Trophoblast cell (in vitro differentiated cells and primary cell): ENCODE measurements at regions not wholly inside any gene's neighbourhood (a gene's known extent, or its start where the extent isn't known, plus 50 kb on each side); places are given as distances from the start of the nearest gene placed in this dataset.

Experiments
- DNase-seq, 2 donors: peaks; one replicate each; pipeline ENCODE4 v3.0.0-alpha.2; 2016
- H2AFZ ChIP-seq: 2 replicates; pipeline ENCODE4 v1.6.1; 2013; ENCODE audit warnings: low read length, moderate library complexity, mild to moderate bottlenecking; ENCODE audit not compliant: insufficient read depth, poor library complexity
- H2AK5ac ChIP-seq: 2 replicates; pipeline ENCODE4 v1.6.1; 2013; ENCODE audit warnings: mild to moderate bottlenecking, low read length
- H2BK120ac ChIP-seq: 2 replicates; pipeline ENCODE4 v1.6.1; 2013; ENCODE audit warnings: low read length, mild to moderate bottlenecking, moderate library complexity; ENCODE audit not compliant: insufficient read depth, poor library complexity
- H2BK12ac ChIP-seq: 2 replicates; pipeline ENCODE4 v1.6.1; 2013; ENCODE audit warnings: mild to moderate bottlenecking, low read length, moderate library complexity
- H2BK5ac ChIP-seq: 2 replicates; pipeline ENCODE4 v1.6.1; 2013; ENCODE audit warnings: low read length, low read depth, moderate library complexity, mild to moderate bottlenecking; ENCODE audit not compliant: poor library complexity
- H3K14ac ChIP-seq: 2 replicates; pipeline ENCODE4 v1.6.1; 2013; ENCODE audit warnings: mild to moderate bottlenecking, low read length
- H3K18ac ChIP-seq: 2 replicates; pipeline ENCODE4 v1.6.1; 2013; ENCODE audit warnings: mild to moderate bottlenecking, low read length
- H3K23ac ChIP-seq: 2 replicates; pipeline ENCODE4 v1.6.1; 2013; ENCODE audit warnings: low read length
- H3K27ac ChIP-seq: 2 replicates; pipeline ENCODE4 v1.5.1; 2013; ENCODE audit warnings: low read depth, mild to moderate bottlenecking, inconsistent platforms, low read length, moderate library complexity
- H3K27me3 ChIP-seq: 2 replicates; pipeline ENCODE4 v1.6.1; 2013; ENCODE audit warnings: inconsistent platforms, mild to moderate bottlenecking, low read length, moderate library complexity; ENCODE audit not compliant: insufficient read depth
- H3K36me3 ChIP-seq, 2 experiments: 1 replicate in 1 of 2; 2 replicates in 1 of 2; pipeline ENCODE4 v1.6.1; 2013; ENCODE audit warnings: low read length in 2 of 2, mild to moderate bottlenecking in 2 of 2, moderate library complexity in 1 of 2; ENCODE audit not compliant: insufficient read depth in 2 of 2, control insufficient read depth in 1 of 2
- H3K4ac ChIP-seq: 2 replicates; pipeline ENCODE4 v1.6.1; 2013; ENCODE audit warnings: low read depth, mild to moderate bottlenecking, low read length, moderate library complexity
- H3K4me1 ChIP-seq, 2 experiments: 1 replicate in 1 of 2; 2 replicates in 1 of 2; pipeline ENCODE4 v1.6.1; 2013; ENCODE audit warnings: low read length in 2 of 2, mild to moderate bottlenecking in 2 of 2, moderate library complexity in 1 of 2; ENCODE audit not compliant: insufficient read depth in 2 of 2, control insufficient read depth in 1 of 2
- H3K4me2 ChIP-seq: 2 replicates; pipeline ENCODE4 v1.6.1; 2013; ENCODE audit warnings: inconsistent platforms, mild to moderate bottlenecking, low read length, moderate library complexity
- H3K4me3 ChIP-seq: 2 replicates; pipeline ENCODE4 v1.5.1; 2013; ENCODE audit warnings: mild to moderate bottlenecking, low read depth, low read length, inconsistent platforms
- H3K79me1 ChIP-seq: one replicate; pipeline ENCODE4 v1.6.1; 2013; ENCODE audit warnings: low read length
- H3K79me2 ChIP-seq: 2 replicates; pipeline ENCODE4 v1.6.1; 2013; ENCODE audit warnings: low read length, mild to moderate bottlenecking; ENCODE audit not compliant: control insufficient read depth, insufficient read depth, poor library complexity
- H3K9ac ChIP-seq: 2 replicates; pipeline ENCODE4 v1.6.1; 2013; ENCODE audit warnings: mild to moderate bottlenecking, low read length
- H3K9me3 ChIP-seq: 2 replicates; pipeline ENCODE4 v1.6.1; 2013; ENCODE audit warnings: low read depth, mild to moderate bottlenecking, control low read depth, inconsistent platforms, low read length; ENCODE audit not compliant: insufficient read depth
- H4K12ac ChIP-seq: 2 replicates; pipeline ENCODE4 v1.6.1; 2013; ENCODE audit warnings: low read depth, mild to moderate bottlenecking, low read length, moderate library complexity
- H4K8ac ChIP-seq: 2 replicates; pipeline ENCODE4 v1.6.1; 2013; ENCODE audit warnings: low read depth, mild to moderate bottlenecking, low read length, moderate library complexity
- H4K91ac ChIP-seq: one replicate; pipeline ENCODE4 v1.6.1; 2013; ENCODE audit warnings: low read depth, mild to moderate bottlenecking, low read length, moderate library complexity
- WGBS: extraction: QIAGEN DNeasy Blood & Tissue Kit; methylation state at CpG from one replicate; pipeline ENCODE4 v1.1.7; 2013; ENCODE audit warnings: missing lambda C conversion rate; ENCODE audit not compliant: insufficient read length, insufficient coverage; ENCODE audit errors: extremely low coverage; 5-methylcytosine and 5-hydroxymethylcytosine counted together

- Histone ChIP-seq H3K23ac (no peak overlapping the region), H3K4me1 (peaks cover 3 to 11% of the 10 kb centered on the region in 2 experiments), H2AFZ (no peak overlapping the region), H3K9me3 (no peaks in the 10 kb centered on the region), H4K91ac (no peak overlapping the region), H2BK5ac (no peak overlapping the region), H3K18ac (no peak overlapping the region), H2BK12ac (no peak overlapping the region), H3K4me3 (no peak overlapping the region), H3K27ac (no peak overlapping the region), H3K9ac (no peak overlapping the region), H4K8ac (no peak overlapping the region), H3K4me2 (no peak overlapping the region), H3K36me3 (no peaks in the 10 kb centered on the region), H2BK120ac (no peak overlapping the region), H3K27me3 (no peaks in the 10 kb centered on the region), H3K79me2 (no peaks in the 10 kb centered on the region), H2AK5ac (no peak overlapping the region), H3K4ac (no peak overlapping the region), H4K12ac (no peak overlapping the region), H3K14ac (no peak overlapping the region), H3K79me1 (peaks cover 3% of the 10 kb centered on the region)
- no CpG with 5 or more reads among the region's 1 CpG for WGBS
- no peak for DNase-seq
Measured at GRCh38 chr5:136517755-136518154, 152.4 kb upstream of the TRPC7 start.

GRCh38 chr5:136516637-136517036, 151.3 kb upstream of the TRPC7 start:
- Histone ChIP-seq H3K79me2 (no peaks in the 10 kb centered on the region), H3K4me2 (no peak overlapping the region), H3K4me1 (peaks cover 3 to 11% of the 10 kb centered on the region in 2 experiments), H4K12ac (no peak overlapping the region), H4K91ac (no peak overlapping the region), H3K36me3 (no peaks in the 10 kb centered on the region), H2BK120ac (no peak overlapping the region), H3K27ac (no peak overlapping the region), H2AK5ac (no peak overlapping the region), H4K8ac (no peak overlapping the region), H3K4ac (no peak overlapping the region), H3K18ac (no peak overlapping the region), H2BK5ac (no peak overlapping the region), H3K79me1 (peaks cover 3% of the 10 kb centered on the region), H2BK12ac (no peak overlapping the region), H3K4me3 (no peak overlapping the region), H3K9ac (no peak overlapping the region), H3K14ac (no peak overlapping the region), H2AFZ (no peak overlapping the region), H3K23ac (no peak overlapping the region), H3K27me3 (no peaks in the 10 kb centered on the region), H3K9me3 (no peaks in the 10 kb centered on the region)
- DNase-seq: no peak
- WGBS: no CpG with 5 or more reads among the region's 3 CpGs

- H2BK5ac ChIP-seq: no peak overlapping the region
- no peak overlapping the region for H3K9ac ChIP-seq
- no peaks in the 10 kb centered on the region for H3K27me3 ChIP-seq
- no peak overlapping the region for H2AFZ ChIP-seq
- no peak overlapping the region for H4K91ac ChIP-seq
- no peak overlapping the region for H3K4ac ChIP-seq
- H3K14ac ChIP-seq: no peak overlapping the region
- no peak overlapping the region for H2AK5ac ChIP-seq
- no peak overlapping the region for H4K8ac ChIP-seq
- no peaks in the 10 kb centered on the region for H3K9me3 ChIP-seq
- H2BK12ac ChIP-seq: no peak overlapping the region
- DNase-seq: no peak
- H3K4me3 ChIP-seq: no peak overlapping the region
- WGBS: no CpG with 5 or more reads among the region's 3 CpGs
- H3K23ac ChIP-seq: no peak overlapping the region
- no peaks in the 10 kb centered on the region for H3K79me2 ChIP-seq
- H3K36me3 ChIP-seq: no peaks in the 10 kb centered on the region
- no peak overlapping the region for H2BK120ac ChIP-seq
- no peak overlapping the region for H3K4me2 ChIP-seq
- H3K18ac ChIP-seq: no peak overlapping the region
- H3K27ac ChIP-seq: no peak overlapping the region
- no peak overlapping the region for H4K12ac ChIP-seq
- peaks cover 1% of the 10 kb centered on the region for H3K79me1 ChIP-seq
- H3K4me1 ChIP-seq: peaks cover 0 to 3% of the 10 kb centered on the region in 2 experiments
Measured at GRCh38 chr5:136513430-136513829, 148.1 kb upstream of the TRPC7 start.

- Histone ChIP-seq H3K36me3 (no peaks in the 10 kb centered on the region), H4K91ac (no peak overlapping the region), H3K9ac (no peak overlapping the region), H4K12ac (no peak overlapping the region), H3K27me3 (no peaks in the 10 kb centered on the region), H2BK120ac (no peak overlapping the region), H3K4ac (no peak overlapping the region), H3K27ac (no peak overlapping the region), H2AFZ (no peak overlapping the region), H2AK5ac (no peak overlapping the region), H3K4me3 (no peak overlapping the region), H3K79me1 (peaks cover 1% of the 10 kb centered on the region), H3K4me1 (no peaks in the 10 kb centered on the region), H3K9me3 (no peaks in the 10 kb centered on the region), H2BK5ac (no peak overlapping the region), H3K18ac (no peak overlapping the region), H2BK12ac (no peak overlapping the region), H3K4me2 (no peak overlapping the region), H4K8ac (no peak overlapping the region), H3K23ac (no peak overlapping the region), H3K14ac (no peak overlapping the region), H3K79me2 (no peaks in the 10 kb centered on the region)
- DNase-seq: no peak
- WGBS: no CpG with 5 or more reads among the region's 3 CpGs
Measured at GRCh38 chr5:136511046-136511445, 145.7 kb upstream of the TRPC7 start.
